GM12864 (cell line): ENCODE measurements at regions not wholly inside any gene's neighbourhood (a gene's known extent, or its start where the extent isn't known, plus 50 kb on each side); places are given as distances from the start of the nearest gene placed in this dataset.

Source experiments
- DNase-seq: peaks from one replicate; pipeline ENCODE4 v3.0.0-alpha.2; 2011; ENCODE audit warnings: low read depth
- H3K4me3 ChIP-seq: 2 replicates; pipeline ENCODE4 v1.5.1; 2011; ENCODE audit warnings: mild to moderate bottlenecking, low read depth, low read length, control low read depth
- TF ChIP-seq, protein P1 (sequence below): IDR thresholded peaks from 2 replicates; pipeline ENCODE4 v1.5.1; 2011; ENCODE audit warnings: low read depth, mild to moderate bottlenecking, moderate library complexity, low read length, control low read depth, inconsistent platforms; ENCODE audit errors: missing control alignments

- TF ChIP-seq, protein P1, sequence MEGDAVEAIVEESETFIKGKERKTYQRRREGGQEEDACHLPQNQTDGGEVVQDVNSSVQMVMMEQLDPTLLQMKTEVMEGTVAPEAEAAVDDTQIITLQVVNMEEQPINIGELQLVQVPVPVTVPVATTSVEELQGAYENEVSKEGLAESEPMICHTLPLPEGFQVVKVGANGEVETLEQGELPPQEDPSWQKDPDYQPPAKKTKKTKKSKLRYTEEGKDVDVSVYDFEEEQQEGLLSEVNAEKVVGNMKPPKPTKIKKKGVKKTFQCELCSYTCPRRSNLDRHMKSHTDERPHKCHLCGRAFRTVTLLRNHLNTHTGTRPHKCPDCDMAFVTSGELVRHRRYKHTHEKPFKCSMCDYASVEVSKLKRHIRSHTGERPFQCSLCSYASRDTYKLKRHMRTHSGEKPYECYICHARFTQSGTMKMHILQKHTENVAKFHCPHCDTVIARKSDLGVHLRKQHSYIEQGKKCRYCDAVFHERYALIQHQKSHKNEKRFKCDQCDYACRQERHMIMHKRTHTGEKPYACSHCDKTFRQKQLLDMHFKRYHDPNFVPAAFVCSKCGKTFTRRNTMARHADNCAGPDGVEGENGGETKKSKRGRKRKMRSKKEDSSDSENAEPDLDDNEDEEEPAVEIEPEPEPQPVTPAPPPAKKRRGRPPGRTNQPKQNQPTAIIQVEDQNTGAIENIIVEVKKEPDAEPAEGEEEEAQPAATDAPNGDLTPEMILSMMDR = no peak
- no peak overlapping the region for H3K4me3 ChIP-seq
- DNase-seq = no peak
These were observed 976.4 kb downstream of the VRK1 start for GRCh38 chr14:97773598-97773997.

- no peak for DNase-seq
- H3K4me3 ChIP-seq = no peak overlapping the region
- TF ChIP-seq, protein P1 = no peak
These were observed 979.8 kb downstream of the VRK1 start for GRCh38 chr14:97776890-97777558.

- H3K4me3 ChIP-seq = no peak overlapping the region
- TF ChIP-seq, protein P1 = peak; percentile 2
- DNase-seq = no peak
These were observed 980.6 kb downstream of the VRK1 start for GRCh38 chr14:97777622-97778355.

GRCh38 chr14:97779140-97779539, 982.0 kb downstream of the VRK1 start:
- DNase-seq = no peak
- H3K4me3 ChIP-seq = no peak overlapping the region
- TF ChIP-seq, protein P1 = no peak

DNA sequence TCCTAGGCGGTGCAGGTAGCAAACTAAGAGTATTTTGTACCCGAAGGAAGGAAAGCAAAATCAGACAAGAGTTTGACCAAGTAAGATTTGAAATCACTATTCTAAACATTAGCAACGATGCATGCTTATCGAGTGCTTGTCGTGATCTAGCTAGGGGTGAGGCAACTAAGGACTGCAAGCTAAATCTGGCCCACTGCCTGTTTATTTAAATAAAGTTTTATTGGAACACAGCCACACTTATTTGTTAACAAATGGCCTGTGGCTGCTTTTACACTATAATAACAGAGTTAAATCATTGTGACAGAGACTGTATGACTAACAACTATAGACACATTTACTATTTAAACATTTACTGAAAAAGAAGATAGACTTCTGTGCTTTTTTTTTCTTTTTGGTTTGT, 983.6 kb downstream of the VRK1 start:
- no peak for DNase-seq
- no peak overlapping the region for H3K4me3 ChIP-seq
- TF ChIP-seq, protein P1 = no peak

- no peak overlapping the region for H3K4me3 ChIP-seq
- TF ChIP-seq, protein P1 = no peak
- DNase-seq = no peak
These were observed 984.8 kb downstream of the VRK1 start for GRCh38 chr14:97781961-97782360.

DNA sequence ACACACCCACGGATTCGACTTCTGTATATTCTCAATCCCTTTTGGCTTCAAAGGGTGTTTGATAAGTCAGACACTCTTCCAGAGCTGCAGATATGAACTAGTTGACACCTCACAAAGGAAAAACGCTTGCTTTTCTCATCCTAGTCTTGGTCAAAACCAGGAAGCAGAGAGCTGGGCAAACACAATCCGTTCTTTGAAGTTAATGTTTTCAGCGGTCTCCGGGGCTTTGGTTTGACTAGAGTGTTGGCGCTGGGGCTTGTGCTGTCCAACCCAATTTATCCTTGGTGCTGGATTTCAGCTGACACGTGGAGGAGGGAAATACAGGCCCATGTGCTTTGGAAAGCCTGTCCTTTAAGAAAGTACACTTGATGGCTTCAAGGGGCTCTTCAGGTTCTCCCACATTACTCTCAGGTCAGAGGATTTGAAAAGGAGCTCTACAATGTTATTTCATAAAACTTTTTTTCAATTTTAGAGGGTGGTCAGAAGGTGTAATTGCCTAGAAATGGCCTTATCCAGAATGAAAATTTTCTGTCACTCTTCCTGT, 985.8 kb downstream of the VRK1 start:
- TF ChIP-seq, protein P1 = no peak
- no peak overlapping the region for H3K4me3 ChIP-seq
- DNase-seq = no peak
